Right forelimb (tissue), 1 donor: ENCODE measurements at regions not wholly inside any gene's neighbourhood (a gene's known extent, or its start where the extent isn't known, plus 50 kb on each side); places are given as distances from the start of the nearest gene placed in this dataset.

Experiments
- DNase-seq: peaks from one replicate; pipeline ENCODE4 v3.0.0-alpha.2; 2018

DNA sequence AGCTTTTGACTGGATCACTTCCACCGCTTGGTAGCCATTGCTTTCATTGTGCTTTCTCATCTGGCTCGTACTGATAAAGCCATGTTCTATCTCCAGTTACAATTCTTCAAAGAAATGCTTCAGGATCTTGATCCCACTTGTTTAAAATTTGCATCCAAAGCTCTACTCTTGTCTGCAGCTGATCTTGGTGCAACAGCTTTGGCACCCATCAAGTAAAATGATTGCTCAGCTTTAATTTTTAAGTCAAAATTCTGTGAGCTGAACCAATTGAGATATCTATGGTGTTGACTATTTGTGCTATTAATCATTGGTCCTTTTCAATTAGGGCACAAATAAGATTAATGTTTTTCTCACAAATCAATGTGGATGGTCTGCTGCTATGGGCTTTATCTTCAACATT, 54.8 kb upstream of the DUSP10 start:
- DNase-seq: no peak

DNA sequence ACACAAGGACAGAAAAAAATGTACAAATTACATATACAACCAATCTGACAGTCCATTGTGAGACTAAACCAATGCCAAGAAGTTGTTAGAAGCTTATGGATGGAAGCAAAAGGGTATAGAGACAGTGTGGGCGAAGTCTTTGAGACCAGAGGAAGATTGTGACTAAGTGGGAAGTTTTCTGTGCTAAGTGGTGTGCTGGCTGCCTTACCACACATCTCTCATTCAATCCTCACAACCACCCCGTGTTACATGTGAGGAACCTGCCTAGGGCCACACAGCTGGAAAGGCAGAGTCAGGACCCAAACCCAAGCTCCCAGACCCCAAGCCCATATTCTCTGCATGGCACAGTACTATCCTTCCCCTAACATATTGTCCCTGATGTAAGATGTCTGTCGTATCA, 53.5 kb upstream of the DUSP10 start:
- no peak for DNase-seq

DNA sequence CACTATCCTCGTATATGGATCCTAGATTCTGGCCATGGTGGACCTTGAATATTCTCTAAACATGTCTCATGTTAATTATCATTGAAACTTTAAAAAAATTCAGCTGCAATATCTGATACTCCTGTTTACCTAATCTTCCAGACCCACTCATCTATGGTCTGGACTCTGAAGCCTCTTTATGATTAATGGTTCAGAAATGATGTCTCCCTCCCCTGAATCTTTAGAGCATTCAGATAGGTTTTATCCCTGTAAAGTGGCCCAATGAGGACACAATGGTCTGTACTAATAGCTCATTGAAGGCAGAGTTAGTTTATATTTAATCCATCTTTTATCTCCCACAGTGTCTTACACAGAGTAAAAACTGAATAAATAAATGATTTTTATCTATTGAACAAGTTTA, 53.0 kb upstream of the DUSP10 start:
- DNase-seq: no peak

DNA sequence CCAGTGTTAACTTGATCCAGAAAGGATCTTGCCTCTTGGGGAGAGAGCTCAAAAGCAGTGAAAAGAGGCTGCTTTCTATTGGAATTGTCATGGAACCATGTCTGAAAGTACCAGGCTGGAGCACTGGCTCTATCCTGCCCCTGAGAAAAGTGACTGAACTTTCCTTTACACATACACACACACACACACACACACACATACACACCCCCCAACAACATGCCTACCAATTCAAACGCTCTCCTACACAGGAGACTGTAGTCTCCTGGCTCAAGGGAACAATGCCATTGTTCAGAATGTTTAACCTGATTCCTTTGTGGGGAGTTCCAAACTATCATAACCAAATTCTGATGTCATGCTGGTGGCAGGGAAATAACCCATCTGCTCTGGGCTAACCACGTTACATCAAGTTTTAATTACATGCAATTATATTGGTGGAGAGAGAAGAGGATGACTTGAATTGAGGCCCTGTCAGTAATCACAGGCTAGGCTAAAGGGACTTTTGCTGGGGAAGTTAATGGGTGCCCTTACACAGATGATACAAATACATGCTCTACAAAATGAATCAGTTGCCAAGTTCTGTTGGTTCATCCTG, 52.3 kb upstream of the DUSP10 start:
- no peak for DNase-seq

DNA sequence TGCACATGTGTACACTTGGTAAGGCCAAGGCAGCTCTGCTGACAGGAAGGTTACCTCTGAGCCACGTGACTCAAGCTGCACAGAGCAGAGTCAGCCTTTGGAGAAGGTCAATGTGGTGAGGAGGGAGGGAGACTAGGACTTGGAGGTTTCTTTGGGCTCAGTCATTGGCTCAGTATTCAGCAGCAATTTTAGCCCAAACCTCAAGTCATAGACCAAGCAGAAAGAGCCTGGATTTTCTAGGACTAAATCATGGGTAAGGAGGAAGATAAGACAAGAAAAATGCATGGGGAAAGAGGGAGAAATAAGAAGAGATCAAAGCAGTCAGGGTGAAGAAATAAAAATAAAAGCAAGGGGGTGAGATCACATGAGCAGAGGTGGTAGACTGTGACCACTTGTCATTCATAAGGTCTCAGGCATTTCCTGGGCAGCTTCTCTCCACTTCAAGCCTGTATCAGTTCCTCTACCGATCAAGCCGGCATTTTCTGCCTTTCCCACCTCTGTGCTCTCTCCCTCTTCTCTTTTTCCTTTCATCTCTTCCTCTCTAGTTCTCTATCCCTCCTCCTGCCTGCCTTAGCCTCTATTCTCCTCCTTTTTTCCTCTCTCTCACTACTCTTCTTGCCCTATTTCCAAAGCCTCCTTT, 51.7 kb upstream of the DUSP10 start:
- DNase-seq: no peak

DNA sequence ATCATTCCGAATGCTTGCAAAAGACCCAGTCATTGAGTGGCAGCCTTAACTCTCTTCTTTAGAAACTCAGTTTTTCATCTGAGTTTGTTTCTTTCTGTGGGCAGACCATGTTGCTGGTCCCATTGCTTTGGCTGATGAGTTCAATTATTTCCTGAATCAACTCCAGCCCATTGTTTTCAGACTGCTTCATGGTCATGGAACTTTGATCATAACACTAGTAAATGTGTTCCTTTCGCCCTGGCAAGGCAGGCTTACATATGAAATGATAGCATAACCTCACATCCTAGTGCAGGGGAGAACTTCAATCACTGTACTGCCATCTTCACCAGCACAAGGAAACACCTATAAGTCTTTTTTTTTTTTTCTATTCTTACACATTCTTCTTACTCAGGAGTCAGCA, 50.0 kb upstream of the DUSP10 start:
- no peak for DNase-seq
